KG1 (cell line): ENCODE measurements at regions not wholly inside any gene's neighbourhood (a gene's known extent, or its start where the extent isn't known, plus 50 kb on each side); places are given as distances from the start of the nearest gene placed in this dataset.
"Not testable (repeated sequence)": the region's sequence is repeated elsewhere in the genome, so short reads cannot be mapped to it uniquely, and the experiment has no call there.

Experiments
- DNase-seq: peaks from one replicate; lab custom pipeline; 2025; lab: John Stamatoyannopoulos, UW

DNA sequence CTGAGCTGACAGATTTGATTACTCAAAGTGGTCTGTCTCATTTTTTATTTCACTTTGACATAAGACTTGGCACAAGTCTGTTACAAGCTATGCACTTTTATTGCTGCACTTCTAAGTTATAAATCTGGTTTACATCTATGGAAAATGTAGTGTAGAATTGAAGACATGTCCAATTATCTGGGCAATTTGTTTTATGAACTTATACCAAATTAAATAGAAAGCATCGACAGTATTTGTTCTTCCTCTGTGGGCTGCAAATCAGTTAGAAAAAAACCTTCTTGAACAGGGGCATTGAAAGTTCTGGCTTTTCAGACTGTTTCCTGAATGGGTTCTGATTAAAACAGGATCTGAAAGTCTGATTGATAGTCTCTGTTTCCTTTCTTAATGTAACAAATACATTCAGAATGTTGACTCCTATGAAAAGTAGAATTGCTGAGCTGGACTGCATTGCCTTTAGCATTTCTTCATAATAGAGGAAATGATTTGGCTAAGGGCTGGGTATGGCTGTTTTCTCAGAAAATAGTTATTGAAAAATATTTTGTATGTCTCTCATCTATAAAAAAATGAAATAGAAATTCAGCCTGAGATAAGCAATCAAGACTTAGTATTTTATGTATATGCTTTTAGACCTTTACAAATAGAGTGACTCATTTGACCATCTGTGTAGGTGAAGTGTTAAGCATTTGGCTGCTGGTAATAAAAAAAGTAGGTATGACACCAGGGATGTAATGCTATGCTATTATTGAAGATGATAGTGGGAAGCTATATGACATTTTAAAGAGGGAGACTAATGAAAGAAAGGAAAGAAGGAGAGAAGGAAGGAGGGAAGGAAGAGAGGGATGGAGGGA is 210.9 kb upstream of the SPRY2 start:
- no peak for DNase-seq

GRCh38 chr13:80550971-80551441 is 210.1 kb upstream of the SPRY2 start:
- no peak for DNase-seq

DNA sequence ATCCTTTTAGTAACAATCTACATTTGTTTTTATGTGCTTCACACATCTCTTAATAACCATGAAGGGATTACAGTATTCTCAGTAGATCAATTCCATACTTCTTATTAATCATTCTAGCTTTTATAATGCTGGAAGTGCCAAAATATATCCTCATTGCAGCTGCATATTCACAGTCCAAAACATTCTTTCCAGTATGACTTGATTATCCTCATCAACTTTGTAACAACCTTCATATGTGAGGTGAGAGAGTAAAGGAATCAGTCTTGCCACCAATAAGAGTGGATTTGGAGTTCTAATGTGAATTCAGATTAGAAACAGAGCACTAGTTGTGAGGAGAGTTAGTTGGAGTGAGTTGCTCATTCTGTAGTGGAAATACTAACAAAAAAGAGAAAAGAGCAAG is 208.0 kb upstream of the SPRY2 start:
- DNase-seq, result no peak

GRCh38 chr13:80547885-80548825 is 207.2 kb upstream of the SPRY2 start:
- no peak for DNase-seq

GRCh38 chr13:80547341-80547740 is 206.4 kb upstream of the SPRY2 start:
- DNase-seq, result no peak

DNA sequence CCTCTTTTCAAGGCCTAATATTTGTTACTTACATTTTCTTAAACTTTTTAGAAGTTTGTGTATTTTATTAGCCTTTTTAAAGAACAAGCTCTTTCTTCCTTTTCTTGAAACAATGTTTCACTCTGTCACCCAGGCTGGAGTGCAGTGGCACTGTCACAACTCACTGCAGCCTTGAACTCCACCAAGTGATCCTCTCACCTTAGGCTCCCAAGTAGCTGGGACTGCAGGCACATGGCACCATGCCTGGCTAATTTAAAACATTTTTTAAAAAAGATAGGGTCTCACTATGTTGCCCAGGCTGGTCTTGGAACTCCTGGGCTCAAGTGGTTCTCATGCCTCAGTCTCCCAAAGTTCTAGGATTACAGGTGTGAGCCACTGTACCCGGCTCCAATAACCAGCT is 192.2 kb upstream of the SPRY2 start:
- no peak for DNase-seq

GRCh38 chr13:80530902-80531301 is 190.0 kb upstream of the SPRY2 start:
- DNase-seq, result no peak

DNA sequence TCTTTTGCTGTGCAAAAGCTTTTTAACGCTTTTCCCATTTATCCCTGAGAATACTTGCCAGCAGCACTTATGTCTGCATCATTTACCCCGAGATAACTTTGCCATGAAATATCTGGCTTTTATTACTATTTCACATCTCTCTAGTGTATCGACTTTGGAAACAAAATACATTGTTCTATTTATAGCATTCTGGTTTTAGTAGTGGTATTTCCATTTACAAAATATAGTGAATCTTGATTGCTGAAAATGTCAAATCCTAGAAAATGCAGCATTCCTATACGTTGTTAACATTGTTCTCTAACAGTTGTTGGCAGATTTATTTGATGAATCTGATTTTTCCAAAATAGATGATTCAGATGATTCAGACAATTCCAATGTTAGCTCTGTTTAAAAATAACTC is 189.3 kb upstream of the SPRY2 start:
- no peak for DNase-seq

GRCh38 chr13:80529734-80530133 is 188.8 kb upstream of the SPRY2 start:
- DNase-seq, result no peak

DNA sequence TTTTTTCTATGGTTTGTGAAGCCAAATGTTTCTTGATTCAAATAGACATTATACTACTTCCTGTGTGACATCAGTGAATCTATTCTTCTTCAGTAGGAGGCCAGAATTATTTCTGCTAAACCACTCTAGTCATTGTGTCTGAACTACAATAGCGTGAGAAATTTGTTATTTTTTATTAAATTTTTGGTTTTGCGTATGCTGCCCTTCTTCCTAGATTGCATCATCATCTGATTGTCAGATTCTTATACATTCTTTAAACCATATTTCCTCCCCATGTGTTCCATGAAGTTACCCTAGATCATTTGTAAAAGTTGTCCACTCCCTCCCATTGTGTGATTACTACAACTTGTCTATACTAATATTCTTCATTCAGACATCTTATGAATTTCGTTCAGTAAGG is 187.8 kb upstream of the SPRY2 start:
- no peak for DNase-seq

- no peak for DNase-seq
Measured at GRCh38 chr13:80527400-80527799, 186.5 kb upstream of the SPRY2 start.

- DNase-seq, result no peak
Measured at GRCh38 chr13:80524447-80525215, 183.7 kb upstream of the SPRY2 start.

DNA sequence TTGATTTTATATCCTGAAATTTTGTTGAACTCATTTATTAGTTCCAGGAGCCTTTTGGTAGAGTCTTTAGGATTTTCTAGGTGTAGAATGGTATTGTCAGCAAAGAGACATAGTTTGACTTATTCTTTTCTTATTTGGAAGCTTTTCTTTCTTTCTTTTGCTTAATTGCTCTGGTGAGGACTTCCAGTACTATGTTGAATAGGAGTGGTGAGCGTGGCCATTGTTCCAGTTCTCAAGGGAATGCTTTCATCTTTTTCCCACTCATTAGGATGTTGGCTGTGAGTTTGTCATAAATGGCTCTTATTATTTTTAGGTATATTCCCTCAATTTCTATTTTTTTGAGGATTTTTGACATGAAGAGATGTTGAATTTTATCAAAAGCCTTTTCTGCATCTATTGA is 182.2 kb upstream of the SPRY2 start:
- DNase-seq, result no peak

DNA sequence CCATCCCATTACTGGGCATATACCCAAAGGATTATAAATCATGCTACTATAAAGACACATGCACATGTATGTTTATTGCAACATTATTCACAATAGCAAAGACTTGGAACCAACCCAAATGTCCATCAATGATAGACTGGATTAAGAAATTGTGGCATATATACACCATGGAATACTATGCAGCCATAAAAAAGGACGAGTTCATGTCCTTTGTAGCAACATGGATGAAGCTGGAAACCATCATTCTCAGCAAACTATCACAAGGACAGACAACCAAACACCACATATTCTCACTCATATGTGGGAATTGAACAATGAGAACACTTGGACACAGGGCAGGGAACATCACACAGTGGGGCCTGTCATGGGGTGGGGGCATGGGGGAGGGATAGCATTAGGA is 181.5 kb upstream of the SPRY2 start:
- DNase-seq, result not testable (repeated sequence)

GRCh38 chr13:80516818-80517348 is 176.0 kb upstream of the SPRY2 start:
- DNase-seq, result no peak

DNA sequence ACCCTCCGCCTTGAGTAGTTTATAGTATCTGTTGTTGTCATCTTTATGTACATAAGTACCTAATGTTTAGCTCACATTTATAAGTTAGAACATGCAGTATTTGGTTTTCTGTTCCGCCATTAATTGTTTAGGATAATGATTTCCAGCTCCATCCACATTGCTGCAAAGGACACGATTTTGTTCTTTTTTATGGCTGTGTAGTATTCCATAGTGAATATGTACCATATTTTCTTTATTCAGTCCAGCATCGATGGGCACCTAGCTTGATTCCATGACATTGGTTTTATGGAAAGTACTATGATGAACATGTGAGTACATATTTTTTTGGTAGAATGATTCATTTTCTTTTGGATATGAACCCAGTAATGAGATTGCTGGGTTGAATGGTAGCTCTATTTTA is 174.4 kb upstream of the SPRY2 start:
- DNase-seq, result no peak

GRCh38 chr13:80513196-80513595 is 172.3 kb upstream of the SPRY2 start:
- no peak for DNase-seq

GRCh38 chr13:80510686-80511085 is 169.8 kb upstream of the SPRY2 start:
- no peak for DNase-seq

DNA sequence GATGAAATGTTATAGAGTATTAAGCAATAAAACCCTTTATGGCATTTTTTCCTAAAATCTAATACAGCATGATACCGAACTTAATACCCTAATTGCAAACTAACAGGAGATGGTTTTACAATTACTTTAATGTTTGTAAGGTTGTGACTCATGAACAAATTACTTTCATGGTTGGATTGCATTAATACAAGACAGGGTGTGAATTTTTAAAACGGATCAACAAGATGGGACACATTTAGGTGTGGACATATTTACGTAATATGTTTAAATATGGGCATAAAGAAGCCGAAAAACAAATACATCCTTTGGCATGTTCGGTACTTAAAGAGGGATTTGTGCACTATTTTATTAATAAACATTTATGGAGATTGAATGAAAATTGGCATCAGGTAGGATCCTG is 168.3 kb upstream of the SPRY2 start:
- no peak for DNase-seq

DNA sequence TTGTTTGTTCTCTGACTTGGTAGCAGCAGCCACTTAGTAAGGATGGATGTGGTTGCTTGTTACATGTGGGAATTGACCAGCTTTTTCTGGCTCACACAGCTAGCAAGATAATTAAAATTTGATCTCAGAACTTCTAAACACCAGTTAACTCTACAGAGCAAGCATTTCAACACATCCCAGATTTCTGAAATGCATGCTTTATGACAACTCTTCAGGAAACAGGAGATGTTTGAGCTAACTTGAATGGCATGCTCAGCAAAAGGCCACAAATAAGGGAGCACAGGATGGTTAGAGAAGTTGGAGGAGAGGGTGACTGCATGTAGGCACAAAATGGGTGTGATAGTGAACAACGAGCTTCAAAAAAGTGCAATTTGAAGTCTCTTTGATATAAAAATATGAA is 167.1 kb upstream of the SPRY2 start:
- DNase-seq, result no peak

- DNase-seq, result no peak
Measured at GRCh38 chr13:80504453-80504852, 163.5 kb upstream of the SPRY2 start.

DNA sequence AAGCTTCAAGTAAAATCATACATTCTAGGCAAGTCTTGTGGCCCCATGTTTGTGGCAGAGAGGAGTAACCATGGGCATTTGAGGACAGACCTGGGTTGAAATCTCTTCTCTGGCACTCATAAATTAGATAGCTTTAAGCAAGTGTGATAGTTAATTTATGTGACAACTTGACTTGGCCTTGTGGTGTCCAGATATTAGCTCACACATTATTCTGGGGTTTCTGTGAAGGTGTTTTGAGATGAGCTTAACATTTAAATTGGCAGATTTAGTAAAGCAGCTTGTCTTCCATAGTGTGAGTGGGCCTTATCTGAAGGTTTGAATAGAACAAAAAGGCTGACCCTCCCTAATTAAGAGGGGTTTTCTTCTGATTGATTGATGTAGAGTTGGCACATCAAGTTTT is 161.4 kb upstream of the SPRY2 start:
- DNase-seq, result no peak
